A172 (cell line): ENCODE measurements at regions not wholly inside any gene's neighbourhood (a gene's known extent, or its start where the extent isn't known, plus 50 kb on each side); places are given as distances from the start of the nearest gene placed in this dataset.
"Not testable (repeated sequence)": the region's sequence is repeated elsewhere in the genome, so short reads cannot be mapped to it uniquely, and the experiment has no call there.

Source experiments
- DNase-seq: peaks from one replicate; pipeline ENCODE4 v3.0.0-alpha.2; 2015; ENCODE audit warnings: low spot score

DNA sequence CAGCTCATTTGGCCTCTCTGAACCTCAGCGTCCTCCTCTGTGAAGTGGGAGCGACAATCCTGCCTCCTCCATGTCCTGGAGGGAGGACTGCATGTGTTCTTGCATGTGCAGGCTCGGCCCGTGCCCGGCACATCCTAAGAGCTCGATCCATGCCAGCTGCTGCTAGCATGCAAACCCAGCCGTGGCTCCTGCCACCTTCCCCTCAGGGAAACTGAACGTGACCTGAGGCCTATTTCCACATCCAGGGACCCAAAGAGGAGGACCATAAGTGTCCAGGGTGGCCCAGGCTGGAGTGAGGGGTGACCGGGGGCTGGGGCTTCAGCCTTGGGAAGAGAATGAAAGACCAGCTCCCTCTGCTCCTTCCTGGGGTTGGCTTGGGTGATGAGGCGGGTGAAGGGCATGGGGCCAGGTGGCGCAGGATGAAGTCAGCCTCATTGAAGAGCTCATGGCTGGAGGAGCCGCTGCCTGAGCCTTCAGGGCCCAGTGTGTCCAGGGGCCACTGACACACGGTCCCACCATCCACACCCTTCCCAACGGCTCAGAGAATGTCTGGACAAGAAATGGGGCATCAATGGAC is 115.7 kb upstream of the AKAP13 start:
- DNase-seq: not testable (repeated sequence)

DNA sequence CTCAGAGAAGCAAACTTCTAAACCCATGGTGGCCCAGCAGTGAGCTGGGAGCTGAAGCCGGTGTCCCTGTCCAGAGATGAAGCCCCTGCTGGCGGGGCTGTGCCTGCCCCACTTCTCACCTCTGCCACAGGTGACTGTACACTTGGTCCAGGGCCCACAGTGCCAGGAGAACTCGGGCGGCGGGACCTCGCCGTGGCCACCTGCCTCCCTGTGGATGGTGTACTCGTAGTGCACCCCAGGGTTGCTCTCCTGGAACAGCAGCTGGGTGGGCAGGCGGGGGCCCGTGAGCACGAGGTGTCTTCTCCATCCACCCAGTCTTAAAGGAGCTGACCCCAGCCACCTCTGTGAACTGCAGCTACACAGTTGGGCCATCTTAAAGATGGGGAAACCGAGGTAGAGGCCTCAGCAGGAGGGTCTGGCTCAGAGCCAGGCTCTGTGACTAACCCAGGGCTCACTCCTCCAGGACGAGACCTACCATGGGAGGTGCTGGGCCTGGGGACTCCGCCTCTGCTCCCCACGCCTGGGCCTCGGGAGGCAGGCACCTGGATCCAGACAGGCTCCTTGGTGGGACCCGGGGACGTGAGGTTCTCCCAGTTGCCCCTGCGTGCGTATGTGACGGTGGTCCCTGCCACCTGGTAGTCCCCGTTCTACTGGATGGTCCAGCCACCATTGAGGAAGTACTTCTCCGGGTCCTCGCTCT is 113.1 kb upstream of the AKAP13 start:
- not testable (repeated sequence) for DNase-seq

DNA sequence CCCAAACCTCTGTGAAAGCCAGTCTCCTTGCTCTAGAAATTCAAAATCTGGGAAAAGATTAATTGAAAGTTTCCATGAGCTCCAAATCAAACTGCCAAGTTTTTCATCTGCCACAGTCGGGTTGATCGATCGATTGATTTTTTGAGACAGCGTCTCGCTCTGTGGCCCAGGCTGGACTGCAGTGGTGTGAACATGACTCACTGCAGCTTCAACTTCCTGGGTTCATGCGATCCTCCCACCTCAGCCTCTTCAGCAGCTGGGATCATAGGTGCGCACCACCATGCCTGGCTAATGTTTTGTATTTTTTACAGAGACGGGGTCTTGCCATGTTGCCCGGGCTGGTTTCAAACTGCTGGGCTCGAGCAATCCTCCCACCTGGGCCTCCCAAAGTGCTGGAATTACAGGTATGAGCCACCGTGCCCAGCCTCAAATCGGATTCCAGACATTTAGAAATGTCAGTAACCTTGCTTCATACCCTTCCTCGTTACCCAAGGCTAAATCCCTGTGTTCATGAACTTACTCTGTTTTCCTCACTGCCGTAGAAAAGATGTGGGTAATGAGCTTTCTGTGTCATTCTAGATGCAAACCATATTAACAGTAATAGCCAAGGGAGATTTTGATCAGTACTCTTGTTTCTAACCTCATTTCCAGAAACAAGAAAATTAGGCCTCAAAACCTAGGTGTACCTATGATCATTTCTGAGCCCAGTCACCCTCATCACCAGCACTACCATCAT is 105.9 kb upstream of the AKAP13 start:
- no peak for DNase-seq

DNA sequence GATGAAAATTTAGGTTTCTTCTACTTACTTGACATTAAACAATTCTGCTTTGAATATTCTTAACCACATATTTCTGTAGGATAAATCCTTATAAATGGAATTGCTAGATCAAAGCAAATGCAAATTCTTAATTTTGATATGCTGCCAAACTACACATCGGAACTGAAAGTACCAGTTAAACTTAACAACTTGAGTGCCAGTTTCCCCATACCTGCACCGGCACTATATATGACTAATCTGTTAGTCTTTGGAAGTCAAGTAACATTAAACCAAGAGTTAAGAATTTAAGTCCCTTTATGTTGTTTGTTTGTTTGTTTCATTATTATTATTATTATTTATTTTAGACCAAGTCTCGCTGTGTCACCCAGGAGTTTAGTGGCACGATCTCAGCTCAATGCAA is 103.9 kb upstream of the AKAP13 start:
- no peak for DNase-seq

DNA sequence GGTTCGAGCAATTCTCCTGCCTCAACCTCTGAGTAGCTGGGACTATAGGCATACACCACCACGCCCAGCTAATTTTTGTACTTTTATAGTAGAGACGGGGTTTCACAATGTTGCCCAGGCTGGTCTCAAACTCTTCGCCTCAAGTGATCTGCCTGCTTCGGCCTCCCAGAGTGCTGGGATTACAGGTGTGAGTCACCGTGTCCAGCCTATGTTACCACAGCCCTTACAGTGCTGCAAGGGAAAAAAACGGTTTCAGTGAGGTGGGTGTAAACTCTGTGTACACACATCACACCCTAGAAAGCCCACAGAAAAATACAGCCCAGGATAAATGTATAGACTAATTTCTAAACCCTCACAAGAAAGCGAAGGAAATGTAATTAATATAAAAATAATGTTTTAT is 103.5 kb upstream of the AKAP13 start:
- DNase-seq: no peak

DNA sequence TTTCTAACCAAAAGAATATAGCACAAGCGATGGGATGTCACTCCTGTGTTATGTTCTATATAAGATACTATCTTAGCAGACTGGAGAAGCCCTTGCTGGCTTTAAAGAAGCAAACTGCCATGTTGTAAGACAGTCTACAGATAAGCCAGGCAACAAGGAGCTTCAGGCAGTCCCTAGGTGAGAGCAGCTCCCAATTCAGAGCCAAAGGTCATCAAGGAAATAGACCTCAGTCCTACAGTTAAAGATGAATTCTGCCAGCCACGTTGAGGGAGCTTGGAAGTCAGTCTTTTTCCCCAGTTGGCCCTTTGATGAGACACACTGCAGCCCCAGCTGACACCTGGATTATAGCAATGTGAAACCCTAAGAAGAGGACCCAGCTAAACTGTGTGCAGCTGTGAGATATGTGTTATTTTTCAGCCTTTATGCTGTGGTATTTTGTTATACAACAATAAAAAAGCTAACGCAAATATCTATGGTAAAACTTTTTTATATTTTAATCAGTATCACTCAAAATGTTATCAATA is 102.5 kb upstream of the AKAP13 start:
- no peak for DNase-seq

DNA sequence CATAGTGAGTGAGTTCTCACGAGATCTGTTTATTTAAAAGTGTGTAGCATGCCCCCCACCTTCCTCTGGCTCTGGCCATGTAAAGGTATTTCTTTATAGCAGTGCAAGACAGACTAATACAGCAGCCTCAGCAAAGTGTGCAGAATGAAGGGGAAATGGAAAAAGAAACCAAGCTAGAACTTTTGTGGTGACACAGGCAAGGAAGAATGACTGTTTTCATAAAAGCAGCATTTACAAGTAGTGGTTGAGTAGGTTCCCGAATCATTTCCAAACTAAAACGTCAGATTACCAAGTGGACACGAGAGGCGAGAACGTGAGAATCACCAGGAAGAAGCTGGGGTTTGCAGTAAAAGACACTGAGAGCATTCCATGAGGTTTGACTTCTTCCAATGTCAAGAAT is 100.2 kb upstream of the AKAP13 start:
- DNase-seq: no peak

DNA sequence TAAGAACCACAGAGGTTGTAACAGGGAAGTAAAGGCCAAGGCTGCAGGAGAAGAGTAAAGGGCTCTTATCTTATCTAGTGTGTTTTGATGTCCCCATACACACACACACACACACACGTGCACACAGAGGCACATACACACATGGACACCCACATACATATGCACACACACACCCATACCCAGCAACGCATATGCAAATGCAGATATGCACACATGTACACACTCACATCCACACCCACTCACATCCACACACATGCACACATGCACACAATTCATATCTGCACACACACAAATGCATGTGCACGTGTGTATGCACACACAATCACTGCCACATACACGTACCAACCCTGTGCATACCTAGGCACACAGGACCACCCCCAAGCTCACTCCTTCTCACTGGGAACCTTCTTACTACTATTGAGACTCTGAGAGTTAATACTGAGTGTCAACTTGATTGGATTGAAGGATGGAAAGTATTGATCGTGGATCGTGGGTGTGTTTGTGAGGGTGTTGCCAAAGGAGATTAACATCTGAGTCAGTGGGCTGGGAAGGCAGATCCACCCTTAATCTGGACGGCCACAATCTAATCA is 99.0 kb upstream of the AKAP13 start:
- DNase-seq: no peak

DNA sequence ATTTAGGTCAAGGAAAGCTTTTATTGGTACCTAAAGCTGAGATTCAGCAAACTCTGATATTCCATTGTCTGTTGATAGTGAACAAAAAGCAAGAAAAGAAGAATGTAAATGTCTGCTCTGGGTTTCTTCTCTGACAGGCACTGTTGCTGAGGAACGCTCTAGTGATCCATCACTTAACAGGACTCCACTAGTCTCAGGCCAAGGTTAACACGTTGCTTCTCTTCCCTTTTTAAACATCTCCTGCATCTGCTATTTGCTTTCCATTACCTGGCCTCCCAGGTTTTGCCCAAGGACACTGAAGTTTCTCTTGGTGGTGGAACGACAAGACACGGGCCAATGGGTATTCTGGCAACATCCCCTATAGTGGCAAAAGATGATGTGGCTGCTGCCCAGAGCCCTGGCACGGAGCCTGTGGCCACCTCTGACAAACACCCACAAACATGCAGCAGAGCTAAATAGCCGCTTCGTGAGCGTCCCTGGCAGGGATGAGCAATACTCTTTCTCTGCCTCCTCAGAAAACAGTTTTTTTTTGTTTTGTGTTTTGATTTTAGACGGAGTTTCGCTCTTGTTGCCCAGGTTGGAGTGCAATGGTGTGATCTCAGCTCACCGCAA is 97.8 kb upstream of the AKAP13 start:
- DNase-seq: peak; percentile 73

DNA sequence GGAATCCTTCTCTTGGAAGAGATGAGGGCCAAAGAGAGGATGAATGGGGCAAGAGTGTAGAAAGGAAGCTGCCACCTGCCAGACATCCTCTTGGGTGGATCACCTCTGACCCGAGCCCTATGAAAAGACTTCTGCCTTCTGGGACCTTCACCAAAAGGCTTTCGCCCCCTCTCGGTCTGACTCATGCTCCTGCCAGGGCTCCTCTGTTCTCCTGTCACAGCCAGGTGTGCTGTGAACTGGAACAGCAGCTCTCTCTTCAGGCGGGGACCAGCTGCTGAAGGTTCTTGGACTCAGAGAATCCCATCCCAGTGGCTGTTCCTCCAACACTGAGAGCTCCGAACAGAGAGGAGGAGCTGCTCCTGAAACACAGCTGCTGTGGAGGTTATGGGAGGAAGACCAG is 96.6 kb upstream of the AKAP13 start:
- DNase-seq: not testable (repeated sequence)

DNA sequence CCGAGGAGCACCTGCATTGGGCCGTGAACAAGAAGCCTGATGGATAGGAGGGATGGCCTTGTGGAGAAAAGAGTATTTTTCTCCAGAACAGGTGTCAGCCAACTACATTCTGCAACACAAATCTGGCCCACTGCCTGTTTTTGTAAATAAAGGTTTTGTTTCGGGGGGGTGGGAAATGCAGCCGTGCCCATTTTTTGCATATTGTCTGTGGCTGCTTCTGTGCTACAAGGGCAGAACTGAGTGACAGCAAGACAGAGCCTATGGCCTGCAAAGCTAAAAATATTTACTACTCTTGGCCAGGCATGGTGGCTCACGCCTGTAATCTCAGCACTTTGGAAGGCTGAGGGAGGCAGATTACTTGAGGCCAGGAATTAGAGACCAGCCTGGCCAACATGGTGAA is 95.9 kb upstream of the AKAP13 start:
- no peak for DNase-seq

DNA sequence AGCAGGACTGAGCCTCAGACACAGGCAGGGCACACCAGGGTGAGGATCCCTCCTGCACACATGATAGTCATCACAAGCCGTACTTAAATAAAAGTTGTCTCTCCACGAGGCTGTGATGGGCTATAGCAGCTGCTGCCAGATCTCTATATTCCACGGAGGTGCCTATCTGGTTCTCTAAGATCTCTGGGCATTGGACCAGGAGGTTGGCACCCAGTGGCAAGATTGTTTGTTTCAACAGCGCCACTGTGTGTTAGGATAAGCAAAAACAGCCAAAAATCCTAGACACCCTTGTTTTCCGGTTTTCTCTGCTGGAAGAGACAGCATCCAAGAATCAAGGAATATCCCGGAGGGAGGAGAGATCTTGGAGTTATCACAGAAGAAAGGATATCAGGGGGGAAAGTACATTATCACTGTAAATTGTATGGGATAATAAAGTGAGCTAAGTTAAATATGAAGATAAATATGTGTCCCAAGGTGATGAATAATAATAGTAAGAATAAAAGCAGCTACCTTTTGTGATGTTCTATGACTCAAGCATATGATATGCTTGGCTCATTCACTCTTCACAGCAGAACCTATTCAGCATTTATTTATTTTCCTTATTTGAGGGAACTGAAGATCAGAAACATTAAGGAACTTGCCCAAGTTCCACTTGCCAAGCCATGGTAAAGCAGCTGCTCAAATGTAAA is 90.6 kb upstream of the AKAP13 start:
- peak; percentile 68 for DNase-seq

DNA sequence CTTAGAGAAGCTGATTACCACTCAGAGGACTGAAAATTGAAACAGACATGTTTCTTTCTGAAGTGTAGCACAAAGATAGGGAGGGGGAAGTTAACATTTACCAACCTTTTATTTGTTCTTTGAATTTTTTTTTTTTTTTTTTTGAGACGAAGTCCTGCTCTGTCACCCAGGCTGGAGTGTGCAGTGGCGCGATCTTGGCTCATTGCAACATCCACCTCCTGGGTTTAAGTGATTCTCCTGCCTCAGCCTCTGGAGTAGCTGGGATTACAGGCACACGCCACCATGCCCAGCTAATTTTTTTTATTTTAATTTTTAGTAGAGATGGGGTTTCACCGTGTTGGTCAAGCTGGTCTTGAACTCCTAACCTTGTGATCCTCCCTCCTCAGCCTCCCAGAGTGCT is 87.8 kb upstream of the AKAP13 start:
- DNase-seq: not testable (repeated sequence)

DNA sequence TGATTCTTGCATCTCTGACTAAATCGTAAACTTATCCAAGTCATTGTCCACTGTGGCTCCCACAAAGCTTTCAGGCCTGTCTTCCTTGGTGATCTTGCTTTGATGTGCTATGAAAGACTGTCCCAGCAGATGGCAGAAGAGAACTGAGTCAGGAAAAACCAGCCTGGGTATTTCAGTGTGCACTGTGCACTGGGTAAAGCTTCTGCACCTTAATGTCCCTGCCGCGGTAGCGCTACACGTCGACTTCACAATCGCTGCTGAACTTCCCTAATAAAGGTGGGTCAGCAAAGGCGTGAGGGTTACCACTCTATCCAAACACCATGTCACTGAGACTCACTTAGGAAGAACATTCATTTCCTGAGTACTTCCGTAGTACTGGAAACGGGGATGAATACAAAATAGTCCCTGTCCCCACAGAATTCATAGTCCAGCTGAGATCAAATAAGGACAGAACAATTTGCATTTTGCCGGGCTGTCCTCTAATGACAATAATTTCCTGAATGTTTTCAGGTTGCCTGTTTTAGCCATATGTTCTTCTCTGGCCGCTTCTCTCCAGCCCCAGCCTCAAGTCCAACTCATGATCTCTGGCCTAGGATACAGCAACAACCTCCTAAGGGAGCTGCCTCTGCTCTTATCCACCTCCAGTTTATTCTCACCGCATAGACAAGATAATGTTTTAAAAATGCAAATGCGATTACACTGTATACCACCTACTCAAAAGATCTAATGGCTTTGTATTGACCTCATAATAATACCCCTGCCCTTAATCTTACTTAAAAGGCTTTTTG is 83.6 kb upstream of the AKAP13 start:
- DNase-seq: peak; percentile 80

DNA sequence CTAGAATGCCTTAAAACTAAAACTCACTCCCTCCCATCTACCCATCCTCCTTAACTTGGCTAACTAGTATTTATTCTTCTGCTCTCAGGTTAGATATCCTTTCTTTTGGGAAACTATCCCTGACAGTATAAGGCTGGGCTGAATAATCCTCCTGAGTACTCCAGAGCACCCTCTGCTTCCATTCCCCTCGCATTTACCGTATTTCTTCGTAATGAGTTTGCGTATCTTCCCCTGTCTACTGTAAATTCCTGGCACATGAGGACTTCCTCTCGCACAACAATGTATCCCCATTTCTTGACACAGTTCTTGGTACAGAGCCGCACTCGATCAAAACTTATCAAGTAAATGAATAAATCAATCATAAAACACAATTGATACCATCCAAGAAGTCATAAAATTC is 82.9 kb upstream of the AKAP13 start:
- no peak for DNase-seq

DNA sequence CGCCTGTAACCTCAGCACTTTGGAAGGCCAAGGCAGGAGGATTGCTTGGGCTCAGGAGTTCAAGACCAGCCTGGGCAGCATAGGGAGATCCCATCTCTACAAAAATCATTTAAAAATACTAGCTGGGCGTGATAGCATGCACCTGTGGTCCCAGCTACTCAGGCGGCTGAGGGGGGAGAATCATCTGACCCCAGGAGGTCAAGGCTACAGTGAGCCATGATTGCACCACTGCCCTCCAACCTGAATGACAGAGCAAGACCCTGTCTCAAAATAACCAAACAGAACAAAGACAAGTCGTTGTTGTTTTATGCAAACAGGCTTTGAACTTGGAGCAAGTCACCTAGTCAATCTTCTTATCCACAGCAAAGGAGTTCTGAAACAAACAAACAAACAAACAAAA is 82.0 kb upstream of the AKAP13 start:
- DNase-seq: no peak

DNA sequence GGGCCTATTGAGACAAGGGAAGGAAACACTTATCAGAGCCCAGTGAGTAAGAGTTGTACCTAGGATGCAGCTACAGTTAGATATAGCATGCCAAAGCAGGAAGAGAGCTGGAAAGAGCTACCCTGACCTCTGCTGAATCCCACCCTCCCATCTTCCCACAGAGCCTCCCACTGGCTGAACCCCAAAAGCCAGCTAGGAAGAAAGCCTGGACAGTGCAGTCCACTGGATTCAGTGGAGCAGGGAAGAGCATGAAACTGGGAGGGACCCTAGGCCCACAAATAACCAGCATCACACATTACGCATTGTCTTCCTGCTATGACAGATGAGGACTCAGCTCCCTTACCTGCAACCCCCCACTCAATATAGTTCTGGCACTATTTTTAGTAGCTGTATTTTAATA is 81.5 kb upstream of the AKAP13 start:
- DNase-seq: no peak

DNA sequence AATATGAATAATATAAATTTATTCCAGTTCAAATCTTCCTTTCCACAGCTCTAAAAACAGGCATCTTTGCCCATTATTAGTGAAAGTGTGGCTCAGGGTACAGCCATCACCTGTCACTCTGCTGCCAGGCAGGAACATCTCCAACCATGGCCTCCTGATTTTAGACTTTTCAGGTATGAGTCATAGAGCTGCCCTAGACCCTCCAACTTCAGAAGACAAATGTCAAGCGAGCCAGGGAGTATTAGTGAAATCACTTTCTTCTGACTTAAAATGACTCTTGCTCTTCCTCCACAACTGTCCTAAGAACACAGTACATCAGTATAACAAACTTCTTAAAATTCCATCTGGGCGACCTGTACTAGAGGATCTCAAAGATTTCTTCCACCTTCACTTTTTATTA is 78.1 kb upstream of the AKAP13 start:
- DNase-seq: no peak

DNA sequence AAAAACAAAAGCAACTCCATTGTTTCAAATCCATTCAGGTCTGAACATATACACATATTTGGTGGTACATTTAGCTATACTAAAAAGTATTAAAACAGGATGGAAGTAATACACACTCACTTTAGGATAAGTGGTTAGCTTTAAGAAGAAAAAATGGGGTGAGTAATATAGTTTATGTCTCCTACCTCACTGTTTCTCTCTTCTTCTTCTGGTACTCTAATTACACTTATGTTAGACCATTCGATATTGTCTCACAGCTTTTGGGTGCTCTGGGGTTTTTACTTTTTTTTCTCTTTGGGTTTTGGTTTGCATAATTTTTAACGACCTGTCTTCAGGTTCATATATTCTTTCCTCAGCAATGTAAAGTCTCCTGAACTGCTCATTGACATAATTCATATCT is 75.4 kb upstream of the AKAP13 start:
- no peak for DNase-seq

DNA sequence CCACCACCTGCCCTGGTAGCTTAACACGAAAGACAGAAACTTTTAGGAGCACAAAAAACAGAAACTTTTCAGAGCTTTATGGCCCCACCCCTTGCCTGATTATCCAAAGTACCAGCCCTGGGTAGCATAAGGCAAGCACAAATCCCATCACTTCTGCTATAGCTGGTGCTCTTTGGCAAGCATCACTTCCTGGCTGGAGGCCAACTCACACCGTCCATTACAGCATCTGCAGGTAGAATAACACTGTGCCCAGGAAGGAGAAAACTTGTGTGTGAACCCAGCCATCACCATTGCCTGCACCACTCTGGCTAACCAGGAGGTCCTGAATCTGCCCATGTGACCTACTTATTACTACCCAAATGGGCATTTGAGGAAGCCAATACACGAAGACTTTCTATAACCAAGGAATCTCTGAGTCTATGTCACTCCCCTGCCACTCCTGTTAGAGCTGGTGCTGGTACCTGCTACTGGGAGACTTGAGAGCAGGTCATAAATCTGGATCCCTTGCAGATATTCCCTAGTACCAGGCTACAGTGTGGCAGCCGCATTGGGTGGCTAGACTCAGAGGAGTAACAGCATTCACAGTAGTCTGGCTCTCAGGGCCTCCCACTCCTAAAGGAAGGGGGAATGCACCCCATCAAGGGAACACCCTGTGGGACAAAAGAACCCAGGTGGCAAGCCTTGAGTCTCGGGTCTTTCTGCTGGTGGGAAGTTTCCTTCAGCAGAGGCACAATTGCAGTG is 73.3 kb upstream of the AKAP13 start:
- no peak for DNase-seq
